ENCODE measurements at regions not wholly inside any gene's neighbourhood (a gene's known extent, or its start where the extent isn't known, plus 50 kb on each side); places are given as distances from the start of the nearest gene placed in this dataset.

- TF ChIP-seq CTCF (IDR thresholded peaks at IDR 0.05) (no peak), POLR2A (IDR thresholded peaks at IDR 0.05) (no peak)
These were observed 120.5 kb downstream of the UBE2U start for GRCh38 chr1:64323882-64324281.

Data from uterus (tissue), 2 donors.